Endodermal cell (in vitro differentiated cells): ENCODE measurements at regions not wholly inside any gene's neighbourhood (a gene's known extent, or its start where the extent isn't known, plus 50 kb on each side); places are given as distances from the start of the nearest gene placed in this dataset.
A peak's percentile ranks its signal among the peaks of the same experiment; 100 is the strongest.
"Not testable (repeated sequence)": the region's sequence is repeated elsewhere in the genome, so short reads cannot be mapped to it uniquely, and the experiment has no call there.

Experiments used
- DNase-seq: peaks from one replicate; pipeline ENCODE4 v3.0.0-alpha.2; 2017
- H3K27ac ChIP-seq: 2 replicates; pipeline ENCODE4 v1.5.1; 2013; ENCODE audit warnings: mild to moderate bottlenecking, low read depth, low read length, moderate library complexity
- H3K27me3 ChIP-seq: 2 replicates; pipeline ENCODE4 v1.6.1; 2013; ENCODE audit warnings: mild to moderate bottlenecking, low read length, moderate library complexity; ENCODE audit not compliant: insufficient read depth, control insufficient read depth, poor library complexity, severe bottlenecking
- H3K36me3 ChIP-seq: 2 replicates; pipeline ENCODE4 v1.7.0; 2013; ENCODE audit warnings: mild to moderate bottlenecking, low read length, moderate library complexity; ENCODE audit not compliant: control insufficient read depth, insufficient read depth
- H3K4me1 ChIP-seq: one replicate; pipeline ENCODE4 v1.7.0; 2013; ENCODE audit warnings: low read length; ENCODE audit not compliant: control insufficient read depth, insufficient read depth
- H3K4me3 ChIP-seq: 2 replicates; pipeline ENCODE4 v1.5.1; 2013; ENCODE audit warnings: mild to moderate bottlenecking, low read length, moderate library complexity
- H3K9ac ChIP-seq: 2 replicates; pipeline ENCODE4 v1.6.1; 2013; ENCODE audit warnings: mild to moderate bottlenecking, low read length, moderate library complexity; ENCODE audit not compliant: poor library complexity, severe bottlenecking; ENCODE audit errors: extremely low read depth
- H3K9me3 ChIP-seq: 2 replicates; pipeline ENCODE4 v1.6.1; 2013; ENCODE audit warnings: mild to moderate bottlenecking, low read length, moderate library complexity; ENCODE audit not compliant: control insufficient read depth
- H3K27ac Mint-ChIP-seq: 2 replicates; pipeline ENCODE4 v1.8.0; 2020; ENCODE audit warnings: mixed read lengths
- H3K27me3 Mint-ChIP-seq: 2 replicates; pipeline ENCODE4 v1.8.0; 2021; ENCODE audit warnings: mild to moderate bottlenecking, mixed read lengths; ENCODE audit not compliant: insufficient read depth
- H3K36me3 Mint-ChIP-seq: 2 replicates; pipeline ENCODE4 v1.8.0; 2020; ENCODE audit warnings: low read depth, mixed read lengths
- H3K4me1 Mint-ChIP-seq: 2 replicates; pipeline ENCODE4 v1.8.0; 2020; ENCODE audit warnings: mixed read lengths
- H3K4me3 Mint-ChIP-seq: 2 replicates; pipeline ENCODE4 v1.8.0; 2020; ENCODE audit warnings: mild to moderate bottlenecking, moderate library complexity, mixed read lengths
- H3K9me3 Mint-ChIP-seq: 2 replicates; pipeline ENCODE4 v1.8.0; 2020; ENCODE audit warnings: mild to moderate bottlenecking, mixed read lengths
- WGBS, 2 experiments: methylation state at CpG; one replicate each; pipeline versions ENCODE4 v1.1.5 to v1.1.7; 2013; ENCODE audit warnings: missing lambda C conversion rate in 2 of 2, mixed read lengths in 1 of 2; ENCODE audit not compliant: insufficient coverage in 1 of 2, insufficient read length in 1 of 2; 5-methylcytosine and 5-hydroxymethylcytosine counted together
- TF ChIP-seq, protein P1 (sequence below): fragments of 200-600 bp; sonication (generic); conservative IDR thresholded peaks from 2 replicates; pipeline ENCODE4 v1.5.0; 2021; ENCODE audit warnings: antibody characterized with exemption, mild to moderate bottlenecking

DNA sequence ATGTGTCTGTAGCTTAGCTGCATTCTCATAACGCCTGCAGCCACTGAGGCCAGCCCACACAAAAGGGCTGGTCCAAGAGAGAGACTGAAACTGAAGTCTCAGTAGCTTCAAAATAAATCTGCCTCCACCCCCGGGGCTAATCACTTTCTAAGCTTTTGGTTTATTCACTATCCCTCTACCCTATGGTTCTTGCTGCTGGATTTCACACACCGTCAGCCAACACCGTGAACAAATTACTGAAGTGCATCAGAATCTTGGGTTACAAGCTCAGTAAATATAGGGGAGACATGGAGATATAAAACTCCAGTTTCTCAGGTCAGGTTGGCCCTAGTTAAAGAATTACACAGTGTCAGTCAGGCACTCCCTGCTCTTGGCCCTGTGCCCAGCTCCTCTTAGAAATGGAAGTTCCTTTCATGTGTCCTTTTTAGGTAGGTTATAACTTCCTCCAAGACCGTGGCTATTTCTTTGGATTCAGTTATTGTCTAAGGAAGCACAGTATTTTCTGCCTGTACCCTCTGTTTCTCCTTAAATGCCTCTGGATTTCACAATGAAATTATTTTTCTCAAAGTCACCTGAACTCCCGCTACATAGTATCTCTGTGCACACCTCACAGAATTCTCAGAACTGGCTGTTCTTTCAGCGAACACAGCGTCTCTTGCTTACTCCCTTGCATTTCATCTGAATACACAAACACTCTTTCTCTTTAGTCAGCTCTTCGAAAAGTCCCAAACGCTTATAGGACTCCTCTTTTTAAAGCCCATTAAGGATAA is 112.5 kb downstream of the FAM174A start:
- H3K4me1 Mint-ChIP-seq, result peaks cover 20% of the 10 kb centered on the region
- H3K9me3 Mint-ChIP-seq, result no peaks in the 10 kb centered on the region
- H3K27me3 ChIP-seq, result no peaks in the 10 kb centered on the region
- 89 to 90% methylated on average over 7 to 10 of the region's 10 CpGs for WGBS, 2 experiments
- peaks cover 7% of the 10 kb centered on the region for H3K4me1 ChIP-seq
- H3K27ac ChIP-seq, result no peak overlapping the region
- no peaks in the 10 kb centered on the region for H3K36me3 ChIP-seq
- DNase-seq, result no peak
- no peaks in the 10 kb centered on the region for H3K27me3 Mint-ChIP-seq
- no peak overlapping the region for H3K9ac ChIP-seq
- no peak overlapping the region for H3K4me3 ChIP-seq
- H3K9me3 ChIP-seq, result no peaks in the 10 kb centered on the region
- TF ChIP-seq, protein P1, sequence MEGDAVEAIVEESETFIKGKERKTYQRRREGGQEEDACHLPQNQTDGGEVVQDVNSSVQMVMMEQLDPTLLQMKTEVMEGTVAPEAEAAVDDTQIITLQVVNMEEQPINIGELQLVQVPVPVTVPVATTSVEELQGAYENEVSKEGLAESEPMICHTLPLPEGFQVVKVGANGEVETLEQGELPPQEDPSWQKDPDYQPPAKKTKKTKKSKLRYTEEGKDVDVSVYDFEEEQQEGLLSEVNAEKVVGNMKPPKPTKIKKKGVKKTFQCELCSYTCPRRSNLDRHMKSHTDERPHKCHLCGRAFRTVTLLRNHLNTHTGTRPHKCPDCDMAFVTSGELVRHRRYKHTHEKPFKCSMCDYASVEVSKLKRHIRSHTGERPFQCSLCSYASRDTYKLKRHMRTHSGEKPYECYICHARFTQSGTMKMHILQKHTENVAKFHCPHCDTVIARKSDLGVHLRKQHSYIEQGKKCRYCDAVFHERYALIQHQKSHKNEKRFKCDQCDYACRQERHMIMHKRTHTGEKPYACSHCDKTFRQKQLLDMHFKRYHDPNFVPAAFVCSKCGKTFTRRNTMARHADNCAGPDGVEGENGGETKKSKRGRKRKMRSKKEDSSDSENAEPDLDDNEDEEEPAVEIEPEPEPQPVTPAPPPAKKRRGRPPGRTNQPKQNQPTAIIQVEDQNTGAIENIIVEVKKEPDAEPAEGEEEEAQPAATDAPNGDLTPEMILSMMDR, result no peak
- H3K27ac Mint-ChIP-seq, result peak overlapping the region; percentile 23
- no peak overlapping the region for H3K4me3 Mint-ChIP-seq
- no peaks in the 10 kb centered on the region for H3K36me3 Mint-ChIP-seq

DNA sequence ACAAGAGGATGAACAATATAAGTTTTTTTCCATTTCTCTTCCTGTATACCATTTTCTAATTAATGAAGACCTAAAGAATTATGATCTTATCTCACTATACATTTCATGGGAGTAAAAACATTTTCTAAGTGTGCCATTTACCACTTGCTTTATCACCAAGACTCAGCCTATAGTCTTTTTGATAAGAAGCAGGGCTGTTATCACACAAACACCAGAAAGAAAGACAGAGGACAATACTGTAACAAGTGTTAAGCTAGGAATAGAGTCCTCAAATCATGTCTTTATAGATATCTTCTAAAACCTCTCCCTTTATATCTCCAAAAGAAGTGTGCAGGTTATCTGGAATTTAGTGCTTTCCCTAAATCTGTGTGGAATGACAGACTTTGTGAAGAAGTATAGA is 119.7 kb downstream of the FAM174A start:
- Histone ChIP-seq H3K4me1 (no peaks in the 10 kb centered on the region), H3K4me3 (no peak overlapping the region), H3K36me3 (no peaks in the 10 kb centered on the region), H3K9ac (no peak overlapping the region), H3K27me3 (no peaks in the 10 kb centered on the region), H3K9me3 (no peaks in the 10 kb centered on the region), H3K27ac (no peak overlapping the region)
- no peak overlapping the region for H3K4me3 Mint-ChIP-seq
- TF ChIP-seq, protein P1, result no peak
- H3K27me3 Mint-ChIP-seq, result no peaks in the 10 kb centered on the region
- H3K36me3 Mint-ChIP-seq, result no peaks in the 10 kb centered on the region
- no peak overlapping the region for H3K27ac Mint-ChIP-seq
- no peak for DNase-seq
- no peaks in the 10 kb centered on the region for H3K4me1 Mint-ChIP-seq
- peaks cover 3% of the 10 kb centered on the region for H3K9me3 Mint-ChIP-seq

DNA sequence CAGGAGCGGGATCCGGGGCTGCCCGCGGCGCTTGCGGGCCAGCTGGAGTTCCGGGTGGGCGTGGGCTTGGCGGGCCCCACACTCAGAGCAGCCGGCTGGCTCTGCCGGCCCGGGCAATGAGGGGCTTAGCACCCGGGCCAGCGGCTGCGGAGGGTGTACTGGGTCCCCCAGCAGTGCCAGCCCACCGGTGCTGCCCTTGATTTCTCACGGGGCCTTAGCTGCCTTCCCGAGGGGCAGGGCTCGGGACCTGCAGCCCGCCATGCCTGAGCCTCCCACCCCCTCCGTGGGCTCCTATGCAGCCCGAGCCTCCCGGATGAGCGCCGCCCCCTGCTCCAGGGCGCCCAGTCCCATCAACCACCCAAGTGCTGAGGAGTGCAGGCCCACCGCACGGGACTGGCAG is 121.6 kb downstream of the FAM174A start:
- H3K4me3 ChIP-seq, DNase-seq, H3K9me3 Mint-ChIP-seq: not testable (repeated sequence)

More for the DNA sequence above, 121.6 kb downstream of the FAM174A start:
- H3K9me3 ChIP-seq, H3K36me3 Mint-ChIP-seq, H3K27me3 Mint-ChIP-seq, H3K9ac ChIP-seq, H3K4me3 Mint-ChIP-seq, H3K27ac ChIP-seq, H3K36me3 ChIP-seq, H3K27me3 ChIP-seq, H3K4me1 ChIP-seq, H3K4me1 Mint-ChIP-seq, H3K27ac Mint-ChIP-seq: not testable (repeated sequence)
- WGBS, 2 experiments, result 92% methylated on average over 27 of the region's 28 CpGs; no CpG with 5 or more reads in 1 of the 2 experiments
